Stomach (tissue), 4 donors: ENCODE measurements at regions not wholly inside any gene's neighbourhood (a gene's known extent, or its start where the extent isn't known, plus 50 kb on each side); places are given as distances from the start of the nearest gene placed in this dataset.

Experiments used
- EP300 ChIP-seq: sonication (generic); formaldehyde crosslinking; IDR thresholded peaks from one replicate; pipeline ENCODE4 v1.6.1; 2017; ENCODE audit warnings: antibody characterized with exemption
- POLR2A ChIP-seq, 4 donors: fragments of 450-650 bp; IDR thresholded peaks; one replicate each; pipeline ENCODE4 v1.6.1; 2016; ENCODE audit warnings: antibody characterized with exemption in 4 of 4, control low read depth in 2 of 4, mild to moderate bottlenecking in 1 of 4, moderate library complexity in 1 of 4
- POLR2AphosphoS5 ChIP-seq, 3 donors: sonication (generic); formaldehyde crosslinking; IDR thresholded peaks; one replicate each; pipeline ENCODE4 v1.6.1; 2016; ENCODE audit warnings: antibody characterized with exemption in 3 of 3
- TF ChIP-seq, protein P1 (sequence below), 7 experiments: fragments of 450-650 bp in 4 of 7; fragments of 200-600 bp in 3 of 7; sonication (generic) in 3 of 7; IDR thresholded peaks; one replicate each; pipeline ENCODE4 v1.5.1; 2016 to 2019; ENCODE audit warnings: antibody characterized with exemption in 7 of 7, control low read depth in 2 of 7, mild to moderate bottlenecking in 1 of 7

DNA sequence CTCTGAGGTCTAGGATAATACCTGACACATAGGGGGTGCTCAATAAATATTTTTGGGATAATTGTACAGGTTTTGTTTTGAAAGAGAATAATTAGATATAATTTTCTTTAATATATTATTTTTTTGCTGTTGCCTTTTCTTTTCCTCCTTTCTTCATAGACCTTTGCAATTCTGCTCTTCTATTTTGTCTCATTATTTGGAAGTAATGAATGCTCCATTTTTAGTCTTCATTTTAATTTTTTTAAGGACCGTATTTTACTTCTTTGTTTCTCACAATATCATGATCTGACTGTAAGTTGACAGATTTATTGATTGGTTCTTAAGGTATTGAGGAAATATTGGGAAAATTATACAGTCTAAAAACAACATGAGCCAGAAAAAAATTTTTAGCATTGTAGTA is 150.5 kb upstream of the TMC3 start:
- TF ChIP-seq, protein P1, sequence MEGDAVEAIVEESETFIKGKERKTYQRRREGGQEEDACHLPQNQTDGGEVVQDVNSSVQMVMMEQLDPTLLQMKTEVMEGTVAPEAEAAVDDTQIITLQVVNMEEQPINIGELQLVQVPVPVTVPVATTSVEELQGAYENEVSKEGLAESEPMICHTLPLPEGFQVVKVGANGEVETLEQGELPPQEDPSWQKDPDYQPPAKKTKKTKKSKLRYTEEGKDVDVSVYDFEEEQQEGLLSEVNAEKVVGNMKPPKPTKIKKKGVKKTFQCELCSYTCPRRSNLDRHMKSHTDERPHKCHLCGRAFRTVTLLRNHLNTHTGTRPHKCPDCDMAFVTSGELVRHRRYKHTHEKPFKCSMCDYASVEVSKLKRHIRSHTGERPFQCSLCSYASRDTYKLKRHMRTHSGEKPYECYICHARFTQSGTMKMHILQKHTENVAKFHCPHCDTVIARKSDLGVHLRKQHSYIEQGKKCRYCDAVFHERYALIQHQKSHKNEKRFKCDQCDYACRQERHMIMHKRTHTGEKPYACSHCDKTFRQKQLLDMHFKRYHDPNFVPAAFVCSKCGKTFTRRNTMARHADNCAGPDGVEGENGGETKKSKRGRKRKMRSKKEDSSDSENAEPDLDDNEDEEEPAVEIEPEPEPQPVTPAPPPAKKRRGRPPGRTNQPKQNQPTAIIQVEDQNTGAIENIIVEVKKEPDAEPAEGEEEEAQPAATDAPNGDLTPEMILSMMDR (IDR thresholded peaks at IDR 0.05): no peak
- TF ChIP-seq POLR2AphosphoS5 (IDR thresholded peaks at IDR 0.05) (no peak), EP300 (no peak), POLR2A (IDR thresholded peaks at IDR 0.05) (no peak)
